ENCODE measurements at regions not wholly inside any gene's neighbourhood (a gene's known extent, or its start where the extent isn't known, plus 50 kb on each side); places are given as distances from the start of the nearest gene placed in this dataset.

DNA sequence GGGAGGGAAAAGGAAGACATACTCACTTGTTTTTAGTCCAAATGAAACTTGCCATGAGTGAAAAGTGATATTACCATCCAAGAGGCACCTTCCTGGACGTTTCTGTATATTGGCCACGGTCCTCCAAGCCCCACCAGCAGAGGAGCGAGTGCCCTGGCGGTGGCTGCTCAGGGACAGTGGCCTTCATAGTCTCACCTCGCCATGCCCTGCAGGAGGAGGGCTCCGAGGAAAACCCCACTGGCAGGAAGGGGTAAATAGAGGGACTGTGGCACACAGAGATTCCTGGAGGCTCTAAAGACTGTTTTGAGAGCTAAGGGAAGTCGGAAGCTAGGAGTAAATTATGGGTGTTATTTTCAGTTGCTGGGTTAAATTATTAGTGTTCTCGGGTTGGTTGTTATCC is 98.4 kb upstream of the UBL3 start:
- no peaks in the 10 kb centered on the region for H3K36me3 ChIP-seq (ENCODE audit: control insufficient read depth, insufficient read depth, low read length)
- no peak overlapping the region for H3K27ac ChIP-seq (ENCODE audit: low read length)
- intact Hi-C loops (cut with micrococcal nuclease; ENCODE audit: unreplicated experiment) (no loop called here), in situ Hi-C loops (cut with HindIII; ENCODE audit: low pct_unique_long_range_greater_than_20kb, low sequenced_read_pairs) (no loop called here)
- DNase-seq (ENCODE audit: low read depth, low spot score) (no peak), ATAC-seq (no peak)
- H3K4me3 ChIP-seq (ENCODE audit: low read depth in 2 of 2, low read length in 2 of 2): no peak overlapping the region
- no peaks in the 10 kb centered on the region for H3K9me3 ChIP-seq (ENCODE audit: control insufficient read depth, insufficient read depth, low read depth, low read length)
- ChIA-PET CTCF (no interaction called here), POLR2A (no interaction called here)
- TF ChIP-seq, protein P1, sequence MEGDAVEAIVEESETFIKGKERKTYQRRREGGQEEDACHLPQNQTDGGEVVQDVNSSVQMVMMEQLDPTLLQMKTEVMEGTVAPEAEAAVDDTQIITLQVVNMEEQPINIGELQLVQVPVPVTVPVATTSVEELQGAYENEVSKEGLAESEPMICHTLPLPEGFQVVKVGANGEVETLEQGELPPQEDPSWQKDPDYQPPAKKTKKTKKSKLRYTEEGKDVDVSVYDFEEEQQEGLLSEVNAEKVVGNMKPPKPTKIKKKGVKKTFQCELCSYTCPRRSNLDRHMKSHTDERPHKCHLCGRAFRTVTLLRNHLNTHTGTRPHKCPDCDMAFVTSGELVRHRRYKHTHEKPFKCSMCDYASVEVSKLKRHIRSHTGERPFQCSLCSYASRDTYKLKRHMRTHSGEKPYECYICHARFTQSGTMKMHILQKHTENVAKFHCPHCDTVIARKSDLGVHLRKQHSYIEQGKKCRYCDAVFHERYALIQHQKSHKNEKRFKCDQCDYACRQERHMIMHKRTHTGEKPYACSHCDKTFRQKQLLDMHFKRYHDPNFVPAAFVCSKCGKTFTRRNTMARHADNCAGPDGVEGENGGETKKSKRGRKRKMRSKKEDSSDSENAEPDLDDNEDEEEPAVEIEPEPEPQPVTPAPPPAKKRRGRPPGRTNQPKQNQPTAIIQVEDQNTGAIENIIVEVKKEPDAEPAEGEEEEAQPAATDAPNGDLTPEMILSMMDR (IDR thresholded peaks at IDR 0.05): no peak
- TF ChIP-seq SIN3A (IDR thresholded peaks at IDR 0.05; ENCODE audit: borderline replicate concordance, insufficient read depth, low read depth, low read length) (no peak), POLR2AphosphoS5 (IDR thresholded peaks at IDR 0.05; ENCODE audit: low read depth, low read length) (no peak), TCF7L2 (IDR thresholded peaks at IDR 0.05; ENCODE audit: low read depth, low read length) (no peak)
- TF ChIP-seq, protein P2, sequence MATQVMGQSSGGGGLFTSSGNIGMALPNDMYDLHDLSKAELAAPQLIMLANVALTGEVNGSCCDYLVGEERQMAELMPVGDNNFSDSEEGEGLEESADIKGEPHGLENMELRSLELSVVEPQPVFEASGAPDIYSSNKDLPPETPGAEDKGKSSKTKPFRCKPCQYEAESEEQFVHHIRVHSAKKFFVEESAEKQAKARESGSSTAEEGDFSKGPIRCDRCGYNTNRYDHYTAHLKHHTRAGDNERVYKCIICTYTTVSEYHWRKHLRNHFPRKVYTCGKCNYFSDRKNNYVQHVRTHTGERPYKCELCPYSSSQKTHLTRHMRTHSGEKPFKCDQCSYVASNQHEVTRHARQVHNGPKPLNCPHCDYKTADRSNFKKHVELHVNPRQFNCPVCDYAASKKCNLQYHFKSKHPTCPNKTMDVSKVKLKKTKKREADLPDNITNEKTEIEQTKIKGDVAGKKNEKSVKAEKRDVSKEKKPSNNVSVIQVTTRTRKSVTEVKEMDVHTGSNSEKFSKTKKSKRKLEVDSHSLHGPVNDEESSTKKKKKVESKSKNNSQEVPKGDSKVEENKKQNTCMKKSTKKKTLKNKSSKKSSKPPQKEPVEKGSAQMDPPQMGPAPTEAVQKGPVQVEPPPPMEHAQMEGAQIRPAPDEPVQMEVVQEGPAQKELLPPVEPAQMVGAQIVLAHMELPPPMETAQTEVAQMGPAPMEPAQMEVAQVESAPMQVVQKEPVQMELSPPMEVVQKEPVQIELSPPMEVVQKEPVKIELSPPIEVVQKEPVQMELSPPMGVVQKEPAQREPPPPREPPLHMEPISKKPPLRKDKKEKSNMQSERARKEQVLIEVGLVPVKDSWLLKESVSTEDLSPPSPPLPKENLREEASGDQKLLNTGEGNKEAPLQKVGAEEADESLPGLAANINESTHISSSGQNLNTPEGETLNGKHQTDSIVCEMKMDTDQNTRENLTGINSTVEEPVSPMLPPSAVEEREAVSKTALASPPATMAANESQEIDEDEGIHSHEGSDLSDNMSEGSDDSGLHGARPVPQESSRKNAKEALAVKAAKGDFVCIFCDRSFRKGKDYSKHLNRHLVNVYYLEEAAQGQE (IDR thresholded peaks at IDR 0.05; ENCODE audit: insufficient read depth in 1 of 2, low read depth in 2 of 2, low read length in 1 of 2): no peak
- H3K27me3 ChIP-seq (ENCODE audit: control insufficient read depth, insufficient read depth, low read length): no peaks in the 10 kb centered on the region
- no peaks in the 10 kb centered on the region for H3K4me1 ChIP-seq (ENCODE audit: control insufficient read depth, insufficient read depth, low read length)
- no TSS peak for BruUV-seq (replicated peaks)

DNA sequence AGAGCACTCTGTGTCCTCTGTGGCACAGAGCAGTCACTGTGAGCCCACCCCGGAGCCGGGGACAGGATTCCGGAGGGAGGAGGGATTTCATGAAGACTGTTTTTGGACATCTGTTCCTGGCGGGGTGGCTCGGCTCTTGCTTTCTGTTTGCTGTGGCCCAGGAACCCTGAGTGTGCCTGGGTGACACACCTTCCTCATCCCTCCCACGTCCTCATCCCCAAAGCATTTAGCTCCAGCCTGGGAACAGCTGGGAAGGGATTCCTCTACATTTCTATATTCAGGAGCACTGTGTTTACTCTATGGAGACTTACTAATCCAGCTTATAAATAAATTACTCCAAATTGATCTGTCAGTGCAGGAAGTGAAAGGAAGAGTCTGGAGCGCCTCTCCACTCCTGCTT is 97.8 kb upstream of the UBL3 start:
- POLR2A ChIA-PET: no interaction called here
- CTCF ChIA-PET: no interaction called here
- intact Hi-C loops (cut with micrococcal nuclease; ENCODE audit: unreplicated experiment): no loop called here
- Histone ChIP-seq H3K36me3 (ENCODE audit: control insufficient read depth, insufficient read depth, low read length) (no peaks in the 10 kb centered on the region), H3K27ac (ENCODE audit: low read length) (no peak overlapping the region), H3K9me3 (ENCODE audit: control insufficient read depth, insufficient read depth, low read depth, low read length) (no peaks in the 10 kb centered on the region), H3K4me3 (ENCODE audit: low read depth in 2 of 2, low read length in 2 of 2) (no peak overlapping the region), H3K27me3 (ENCODE audit: control insufficient read depth, insufficient read depth, low read length) (no peaks in the 10 kb centered on the region), H3K4me1 (ENCODE audit: control insufficient read depth, insufficient read depth, low read length) (no peaks in the 10 kb centered on the region)
- DNase-seq (ENCODE audit: low read depth, low spot score) (no peak), ATAC-seq (no peak)
- TF ChIP-seq, protein P1 (IDR thresholded peaks at IDR 0.05): no peak
- TF ChIP-seq SIN3A (IDR thresholded peaks at IDR 0.05; ENCODE audit: borderline replicate concordance, insufficient read depth, low read depth, low read length) (no peak), TCF7L2 (IDR thresholded peaks at IDR 0.05; ENCODE audit: low read depth, low read length) (no peak), POLR2AphosphoS5 (IDR thresholded peaks at IDR 0.05; ENCODE audit: low read depth, low read length) (no peak)
- TF ChIP-seq, protein P2 (IDR thresholded peaks at IDR 0.05; ENCODE audit: insufficient read depth in 1 of 2, low read depth in 2 of 2, low read length in 1 of 2): no peak
- no TSS peak for BruUV-seq (replicated peaks)
- in situ Hi-C loops (cut with HindIII; ENCODE audit: low pct_unique_long_range_greater_than_20kb, low sequenced_read_pairs): no loop called here
